ENCODE measurements at regions not wholly inside any gene's neighbourhood (a gene's known extent, or its start where the extent isn't known, plus 50 kb on each side); places are given as distances from the start of the nearest gene placed in this dataset.

DNA sequence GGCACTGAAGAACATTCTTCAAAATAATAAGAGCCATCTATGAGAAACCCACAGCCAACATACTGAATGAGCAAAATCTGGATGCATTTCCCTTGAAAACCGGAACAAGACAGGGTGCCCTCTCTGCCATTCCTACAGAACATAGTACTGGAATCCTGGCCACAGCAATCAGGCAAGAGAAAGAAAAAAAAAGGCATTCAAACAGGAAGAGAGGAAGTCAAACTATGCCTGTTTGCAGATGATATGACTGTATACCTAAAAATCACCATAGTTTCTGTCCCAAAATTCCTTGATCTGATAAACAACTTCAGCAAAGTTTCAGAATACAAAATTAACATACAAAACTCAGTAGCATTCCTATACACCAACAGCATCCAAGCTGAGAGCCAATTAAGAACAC lies 119.5 kb upstream of the PARD3B start:
- TF ChIP-seq EZH2 (IDR thresholded peaks at IDR 0.05; ENCODE audit: low read length) (no peak), CTCF (optimal IDR thresholded peaks at IDR 0.05 in 1 of 3, IDR thresholded peaks at IDR 0.05 in 1 of 3, conservative IDR thresholded peaks at IDR 0.05 in 1 of 3; ENCODE audit: extremely low read depth in 1 of 3, insufficient read depth in 2 of 3, low read length in 3 of 3) (no peak)
- Histone ChIP-seq H3K36me3 (ENCODE audit: control insufficient read depth in 2 of 2, extremely low read depth in 1 of 2, insufficient read depth in 2 of 2, low read length in 2 of 2) (no peaks in the 10 kb centered on the region), H3K4me1 (ENCODE audit: control insufficient read depth, extremely low read depth, insufficient read depth, low read length) (no peaks in the 10 kb centered on the region), H2AFZ (ENCODE audit: control insufficient read depth, low read length) (no peak overlapping the region), H3K9me1 (ENCODE audit: control insufficient read depth, extremely low read depth, insufficient read depth, low read length) (no peaks in the 10 kb centered on the region), H3K27me3 (ENCODE audit: control insufficient read depth, extremely low read depth, insufficient read depth, low read length) (no peaks in the 10 kb centered on the region), H3K9me3 (ENCODE audit: control insufficient read depth, low read depth, low read length) (no peaks in the 10 kb centered on the region), H4K20me1 (ENCODE audit: control insufficient read depth, extremely low read depth, insufficient read depth, low read length) (no peaks in the 10 kb centered on the region), H3K4me3 (ENCODE audit: control insufficient read depth in 2 of 3, extremely low read depth in 1 of 3, insufficient read depth in 2 of 3, low read depth in 1 of 3, low read length in 3 of 3) (no peak overlapping the region), H3K27ac (ENCODE audit: control insufficient read depth, insufficient read depth, low read length) (no peak overlapping the region), H3K4me2 (ENCODE audit: control insufficient read depth, extremely low read depth, insufficient read depth, low read depth, low read length) (no peak overlapping the region), H3K79me2 (ENCODE audit: control insufficient read depth, insufficient read depth, low read length) (no peaks in the 10 kb centered on the region), H3K9ac (ENCODE audit: control insufficient read depth, extremely low read depth, insufficient read depth, low read length) (no peak overlapping the region)
- FAIRE-seq (no peak), DNase-seq (ENCODE audit: low read depth, low spot score) (no peak)
- dilution Hi-C loops (cut with MboI; ENCODE audit: extremely low pct_ligation_motif_present, low sequenced_read_pairs), result no loop called here

DNA sequence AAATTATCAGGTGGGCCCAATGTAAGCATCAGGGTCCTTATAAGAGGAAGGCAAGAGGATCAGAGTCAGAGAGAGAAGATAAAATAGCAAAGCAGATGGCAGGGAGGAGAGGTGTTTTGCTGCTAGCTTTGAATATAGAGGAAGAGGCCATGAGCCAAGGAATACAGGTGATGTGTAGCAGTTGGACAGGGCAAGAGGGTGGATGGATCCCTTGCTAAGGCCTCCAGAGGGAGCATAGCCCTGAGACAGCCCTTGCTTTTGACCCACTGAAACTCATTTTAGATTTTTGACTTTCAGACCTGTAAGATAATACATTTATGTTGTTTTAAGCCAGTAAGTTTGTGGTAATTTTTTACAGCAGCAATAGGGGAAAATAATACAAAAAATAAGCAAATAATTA lies 116.6 kb upstream of the PARD3B start:
- no peak overlapping the region for H3K27ac ChIP-seq (ENCODE audit: control insufficient read depth, insufficient read depth, low read length)
- no peak overlapping the region for H2AFZ ChIP-seq (ENCODE audit: control insufficient read depth, low read length)
- no peaks in the 10 kb centered on the region for H3K27me3 ChIP-seq (ENCODE audit: control insufficient read depth, extremely low read depth, insufficient read depth, low read length)
- no peak overlapping the region for H3K4me2 ChIP-seq (ENCODE audit: control insufficient read depth, extremely low read depth, insufficient read depth, low read depth, low read length)
- no peaks in the 10 kb centered on the region for H3K9me1 ChIP-seq (ENCODE audit: control insufficient read depth, extremely low read depth, insufficient read depth, low read length)
- H3K36me3 ChIP-seq (ENCODE audit: control insufficient read depth in 2 of 2, extremely low read depth in 1 of 2, insufficient read depth in 2 of 2, low read length in 2 of 2), result no peaks in the 10 kb centered on the region
- TF ChIP-seq CTCF (optimal IDR thresholded peaks at IDR 0.05 in 1 of 3, IDR thresholded peaks at IDR 0.05 in 1 of 3, conservative IDR thresholded peaks at IDR 0.05 in 1 of 3; ENCODE audit: extremely low read depth in 1 of 3, insufficient read depth in 2 of 3, low read length in 3 of 3), result no peak
- TF ChIP-seq EZH2 (IDR thresholded peaks at IDR 0.05; ENCODE audit: low read length), result no peak
- no peak overlapping the region for H3K9ac ChIP-seq (ENCODE audit: control insufficient read depth, extremely low read depth, insufficient read depth, low read length)
- no peaks in the 10 kb centered on the region for H4K20me1 ChIP-seq (ENCODE audit: control insufficient read depth, extremely low read depth, insufficient read depth, low read length)
- dilution Hi-C loops (cut with MboI; ENCODE audit: extremely low pct_ligation_motif_present, low sequenced_read_pairs), result no loop called here
- H3K4me3 ChIP-seq (ENCODE audit: control insufficient read depth in 2 of 3, extremely low read depth in 1 of 3, insufficient read depth in 2 of 3, low read depth in 1 of 3, low read length in 3 of 3), result no peak overlapping the region
- H3K4me1 ChIP-seq (ENCODE audit: control insufficient read depth, extremely low read depth, insufficient read depth, low read length), result no peaks in the 10 kb centered on the region
- no peaks in the 10 kb centered on the region for H3K79me2 ChIP-seq (ENCODE audit: control insufficient read depth, insufficient read depth, low read length)
- no peaks in the 10 kb centered on the region for H3K9me3 ChIP-seq (ENCODE audit: control insufficient read depth, low read depth, low read length)
- DNase-seq (ENCODE audit: low read depth, low spot score) (no peak), FAIRE-seq (no peak)

All from keratinocyte (primary cell).